ENCODE measurements at regions not wholly inside any gene's neighbourhood (a gene's known extent, or its start where the extent isn't known, plus 50 kb on each side); places are given as distances from the start of the nearest gene placed in this dataset.

GRCh38 chr5:4156889-4157288, 561.3 kb downstream of the IRX1 start:
- TF ChIP-seq CTCF (IDR thresholded peaks at IDR 0.05) (no peak), POLR2AphosphoS5 (IDR thresholded peaks at IDR 0.05; ENCODE audit: insufficient read depth in 1 of 2, low read depth in 1 of 2) (no peak), POLR2A (IDR thresholded peaks at IDR 0.05) (no peak)
